Gastroesophageal sphincter (tissue), 4 donors: ENCODE measurements at regions not wholly inside any gene's neighbourhood (a gene's known extent, or its start where the extent isn't known, plus 50 kb on each side); places are given as distances from the start of the nearest gene placed in this dataset.

ENCODE experiments used
- ATAC-seq: fragments of 150-250 bp; one replicate; pipeline ENCODE4 v1.9.1; 2016; ENCODE audit warnings: mild to moderate bottlenecking, moderate library complexity
- H3K27ac ChIP-seq, 4 donors: fragments of 200-600 bp; sonication (generic) in 3 of 4; 1 replicate in 3 of 4; 2 replicates in 1 of 4; pipeline ENCODE4 v1.5.1; 2016 to 2019
- H3K27me3 ChIP-seq: fragments of 200-600 bp; sonication (generic); one replicate; pipeline ENCODE4 v1.5.1; 2019
- H3K36me3 ChIP-seq, 2 donors: fragments of 200-600 bp; sonication (generic); one replicate each; pipeline ENCODE4 v1.5.1; 2019; ENCODE audit warnings: control low read depth in 1 of 2
- H3K4me1 ChIP-seq, 3 donors: fragments of 200-600 bp; sonication (generic); 1 replicate in 2 of 3; 2 replicates in 1 of 3; pipeline ENCODE4 v1.5.1; 2016 to 2019; ENCODE audit warnings: control low read depth in 2 of 3
- H3K4me3 ChIP-seq, 2 donors: fragments of 200-600 bp; sonication (generic); one replicate each; pipeline ENCODE4 v1.5.1; 2019; ENCODE audit warnings: mild to moderate bottlenecking in 1 of 2, moderate library complexity in 1 of 2
- H3K9me3 ChIP-seq, 3 donors: fragments of 200-600 bp; sonication (generic); one replicate each; pipeline ENCODE4 v1.5.1; 2017 to 2019; ENCODE audit warnings: control low read depth in 2 of 3
- CTCF ChIP-seq, 4 experiments: fragments of 200-600 bp in 2 of 4; fragments of 450-650 bp in 2 of 4; sonication (generic) in 1 of 4; IDR thresholded peaks; one replicate each; pipeline ENCODE4 v1.5.1; 2017 to 2019; ENCODE audit warnings: antibody characterized with exemption in 4 of 4, mild to moderate bottlenecking in 2 of 4, moderate library complexity in 2 of 4
- EP300 ChIP-seq: sonication (generic); formaldehyde crosslinking; IDR thresholded peaks from one replicate; pipeline ENCODE4 v1.6.1; 2017; ENCODE audit warnings: antibody characterized with exemption, mild to moderate bottlenecking
- POLR2A ChIP-seq, 2 donors: fragments of 450-650 bp; IDR thresholded peaks; one replicate each; pipeline ENCODE4 v1.6.1; 2017; ENCODE audit warnings: antibody characterized with exemption in 2 of 2, mild to moderate bottlenecking in 2 of 2, moderate library complexity in 1 of 2
- POLR2AphosphoS5 ChIP-seq: sonication (generic); formaldehyde crosslinking; IDR thresholded peaks from one replicate; pipeline ENCODE4 v1.6.1; 2017; ENCODE audit warnings: antibody characterized with exemption
- WGBS, 2 donors: methylation state at CpG; one replicate each; pipeline ENCODE4 v1.1.5; 2018; ENCODE audit warnings: low coverage in 1 of 2; 5-methylcytosine and 5-hydroxymethylcytosine counted together

DNA sequence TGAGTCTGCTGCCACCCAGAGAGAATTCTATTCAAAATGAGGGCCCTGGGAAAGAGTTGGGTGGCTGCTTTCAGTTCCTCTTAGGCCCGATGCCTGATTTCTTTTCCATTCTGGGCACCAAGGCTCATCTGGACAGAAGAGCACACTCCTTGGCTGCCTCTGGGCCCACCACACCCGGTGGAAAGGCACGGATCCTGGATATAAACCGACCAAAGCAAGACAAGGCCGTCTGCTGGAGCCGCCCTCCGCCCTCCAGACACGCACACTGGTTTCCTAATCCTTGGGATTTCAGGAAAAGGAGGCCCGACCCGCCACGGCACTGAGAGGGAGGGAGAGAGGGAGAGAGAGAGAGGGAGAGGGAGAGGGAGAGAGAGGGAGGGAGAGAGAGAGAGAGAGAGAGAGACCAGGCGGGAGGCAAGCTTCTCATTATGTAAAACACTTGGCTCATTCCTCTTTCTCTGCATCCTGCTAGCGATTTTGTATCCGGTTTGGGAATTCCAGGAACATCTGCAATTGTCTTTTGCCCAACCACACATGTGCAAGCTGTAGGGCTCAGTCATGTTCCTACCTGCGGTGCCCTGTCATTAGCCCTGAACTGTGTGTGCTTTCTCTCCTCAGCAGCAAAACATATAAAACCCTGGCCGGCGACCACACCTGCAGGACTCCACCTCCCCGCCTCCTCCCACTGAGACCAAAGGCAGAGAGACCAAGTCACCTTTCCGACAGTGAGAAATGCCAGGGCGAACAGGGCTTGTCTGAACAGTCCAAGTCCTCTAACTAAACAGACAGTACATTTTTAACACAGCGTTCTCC, 347.2 kb downstream of the SOX9 start:
- Histone ChIP-seq H3K9me3 (peaks cover 0 to 3% (median 0%) of the 10 kb centered on the region in 3 donors), H3K36me3 (no peaks in the 10 kb centered on the region), H3K4me1 (no peaks in the 10 kb centered on the region), H3K4me3 (no peak overlapping the region), H3K27me3 (peaks cover 16% of the 10 kb centered on the region), H3K27ac (peak overlapping the region in 1 of 4 donors; percentile 25)
- no peak for ATAC-seq
- no peak for TF ChIP-seq EP300
- TF ChIP-seq POLR2AphosphoS5, result no peak
- TF ChIP-seq POLR2A (IDR thresholded peaks at IDR 0.05), result no peak
- no peak for TF ChIP-seq CTCF (IDR thresholded peaks at IDR 0.05)
- 37 to 47% methylated on average over 10 to 12 of the region's 21 CpGs for WGBS, 2 donors

GRCh38 chr17:72468841-72469240, 348.0 kb downstream of the SOX9 start:
- H3K4me3 ChIP-seq, result no peak overlapping the region
- 83 to 92% methylated on average over 3 to 4 of the region's 4 CpGs for WGBS, 2 donors
- H3K27ac ChIP-seq, result no peak overlapping the region
- H3K36me3 ChIP-seq, result no peaks in the 10 kb centered on the region
- H3K27me3 ChIP-seq, result peaks cover 9% of the 10 kb centered on the region
- H3K4me1 ChIP-seq, result no peaks in the 10 kb centered on the region
- ATAC-seq, result no peak
- TF ChIP-seq EP300 (no peak), POLR2A (IDR thresholded peaks at IDR 0.05) (no peak), POLR2AphosphoS5 (no peak), CTCF (IDR thresholded peaks at IDR 0.05) (no peak)
- H3K9me3 ChIP-seq, result peaks cover 0 to under 1% (median 0%) of the 10 kb centered on the region in 3 donors

GRCh38 chr17:72470121-72470705, 349.4 kb downstream of the SOX9 start:
- 81 to 83% methylated on average over 2 to 11 of the region's 11 CpGs for WGBS, 2 donors
- Histone ChIP-seq H3K4me1 (no peaks in the 10 kb centered on the region), H3K4me3 (no peak overlapping the region), H3K27ac (no peak overlapping the region), H3K9me3 (peaks cover 0 to 14% (median 0%) of the 10 kb centered on the region in 3 donors), H3K36me3 (no peaks in the 10 kb centered on the region), H3K27me3 (peaks cover 9% of the 10 kb centered on the region)
- ATAC-seq, result no peak
- TF ChIP-seq POLR2A (IDR thresholded peaks at IDR 0.05) (no peak), CTCF (IDR thresholded peaks at IDR 0.05) (no peak), POLR2AphosphoS5 (no peak), EP300 (no peak)

GRCh38 chr17:72470734-72471133, 349.9 kb downstream of the SOX9 start:
- no peak for ATAC-seq
- Histone ChIP-seq H3K27me3 (peaks cover 7% of the 10 kb centered on the region), H3K9me3 (peaks cover 0 to 20% (median 0%) of the 10 kb centered on the region in 3 donors), H3K27ac (no peak overlapping the region), H3K36me3 (no peaks in the 10 kb centered on the region), H3K4me3 (no peak overlapping the region), H3K4me1 (no peaks in the 10 kb centered on the region)
- WGBS, 2 donors, result 94% methylated on average over 2 of the region's 2 CpGs
- TF ChIP-seq EP300 (no peak), POLR2AphosphoS5 (no peak), POLR2A (IDR thresholded peaks at IDR 0.05) (no peak), CTCF (IDR thresholded peaks at IDR 0.05) (no peak)

- H3K36me3 ChIP-seq, result no peaks in the 10 kb centered on the region
- H3K9me3 ChIP-seq, result peaks cover 0 to 25% (median 0%) of the 10 kb centered on the region in 3 donors
- no peak overlapping the region for H3K27ac ChIP-seq
- WGBS, 2 donors, result 96 to 100% methylated on average over 2 to 3 of the region's 3 CpGs
- no peak for ATAC-seq
- H3K27me3 ChIP-seq, result peaks cover 11% of the 10 kb centered on the region
- TF ChIP-seq POLR2AphosphoS5 (no peak), EP300 (no peak), CTCF (IDR thresholded peaks at IDR 0.05) (no peak), POLR2A (IDR thresholded peaks at IDR 0.05) (no peak)
- H3K4me3 ChIP-seq, result no peak overlapping the region
- H3K4me1 ChIP-seq, result no peaks in the 10 kb centered on the region
These were observed 350.5 kb downstream of the SOX9 start for GRCh38 chr17:72471296-72471695.
